H1 (cell line): ENCODE measurements at regions not wholly inside any gene's neighbourhood (a gene's known extent, or its start where the extent isn't known, plus 50 kb on each side); places are given as distances from the start of the nearest gene placed in this dataset.

Experiments
- CTCF ChIA-PET: fragments of 300-600 bp; sonication (Branson Sonifier 250); formaldehyde crosslinking; loops from one replicate; lab custom pipeline; 2021; ENCODE audit not compliant: partially characterized antibody; lab: Charles Lee
- POLR2A ChIA-PET: fragments of 300-600 bp; sonication (Branson Sonifier 250); formaldehyde crosslinking; loops from one replicate; lab custom pipeline; 2021; ENCODE audit warnings: inconsistent platforms; ENCODE audit not compliant: partially characterized antibody; lab: Charles Lee
- DNase-seq, 2 experiments: peaks; one replicate each; pipeline versions ENCODE4 v3.0.0 to v3.0.0-alpha.2; 2010 to 2022; ENCODE audit warnings: low spot score in 2 of 2, low read depth in 1 of 2, mixed read lengths in 1 of 2
- FAIRE-seq: peaks from 2 replicates; lab custom pipeline; 2011; peaks lifted over from hg19 to GRCh38; lab: Jason Lieb, UNC
- H2AFZ ChIP-seq: 2 replicates; pipeline ENCODE4 v1.8.1; 2012; ENCODE audit warnings: low read length, inconsistent platforms
- H2AK5ac ChIP-seq: 2 replicates; pipeline ENCODE4 v1.6.1; 2013; ENCODE audit warnings: low read depth, low read length
- H2BK120ac ChIP-seq: replicated peaks from 2 replicates; pipeline ENCODE3; 2013; ENCODE audit warnings: low read depth, low read length, inconsistent platforms
- H2BK12ac ChIP-seq: 2 replicates; pipeline ENCODE4 v1.6.1; 2013; ENCODE audit warnings: low read depth, low read length
- H2BK15ac ChIP-seq: 2 replicates; pipeline ENCODE4 v1.6.1; 2013; ENCODE audit warnings: low read length
- H2BK20ac ChIP-seq: 2 replicates; pipeline ENCODE4 v1.6.1; 2013; ENCODE audit warnings: low read length
- H2BK5ac ChIP-seq: 2 replicates; pipeline ENCODE4 v1.6.1; 2013; ENCODE audit warnings: low read depth, low read length
- H3K14ac ChIP-seq: 2 replicates; pipeline ENCODE4 v1.6.1; 2013; ENCODE audit warnings: inconsistent platforms; ENCODE audit not compliant: insufficient read length
- H3K18ac ChIP-seq: 2 replicates; pipeline ENCODE4 v1.6.1; 2013; ENCODE audit warnings: low read length; ENCODE audit errors: extremely low read depth
- H3K23ac ChIP-seq: 2 replicates; pipeline ENCODE4 v1.6.1; 2013; ENCODE audit warnings: inconsistent platforms; ENCODE audit not compliant: insufficient read length
- H3K23me2 ChIP-seq: 2 replicates; pipeline ENCODE4 v1.6.1; 2013; ENCODE audit warnings: low read depth, low read length
- H3K27ac ChIP-seq: 2 replicates; pipeline ENCODE4 v1.6.1; 2011; ENCODE audit warnings: low read depth, low read length, inconsistent platforms
- H3K27me3 ChIP-seq, 4 experiments: replicated peaks in 1 of 4; 1 replicate in 1 of 4; 2 replicates in 3 of 4; pipeline versions ENCODE4 v1.6.1 to v1.8.1; 2011 to 2013; ENCODE audit warnings: low read length in 3 of 4, mild to moderate bottlenecking in 3 of 4, inconsistent platforms in 2 of 4, mixed read lengths in 2 of 4, moderate library complexity in 1 of 4; ENCODE audit not compliant: control insufficient read depth in 3 of 4, insufficient read depth in 3 of 4; ENCODE audit errors: extremely low read depth in 1 of 4
- H3K36me3 ChIP-seq, 4 experiments: 2 replicates each; pipeline versions ENCODE4 v1.6.1 to v1.8.1; 2011 to 2013; ENCODE audit warnings: mild to moderate bottlenecking in 4 of 4, low read length in 3 of 4, moderate library complexity in 2 of 4, control low read depth in 1 of 4, inconsistent platforms in 1 of 4; ENCODE audit not compliant: insufficient read depth in 4 of 4, control insufficient read depth in 2 of 4
- H3K4ac ChIP-seq: replicated peaks from 2 replicates; pipeline ENCODE3; 2013; ENCODE audit warnings: low read length, low read depth, mixed read lengths, inconsistent platforms; ENCODE audit not compliant: insufficient read length
- H3K4me1 ChIP-seq, 4 experiments: replicated peaks in 1 of 4; 1 replicate in 1 of 4; 2 replicates in 3 of 4; pipeline versions ENCODE4 v1.6.1 to v1.8.1; 2011 to 2013; ENCODE audit warnings: low read length in 3 of 4, inconsistent platforms in 2 of 4, mixed read lengths in 1 of 4; ENCODE audit not compliant: insufficient read depth in 4 of 4, control insufficient read depth in 3 of 4
- H3K4me2 ChIP-seq, 2 experiments: 2 replicates each; pipeline versions ENCODE4 v1.6.1 to v1.8.1; 2011 to 2013; ENCODE audit warnings: low read depth in 2 of 2, low read length in 2 of 2, control low read depth in 1 of 2, inconsistent platforms in 1 of 2, mild to moderate bottlenecking in 1 of 2; ENCODE audit not compliant: insufficient read depth in 1 of 2
- H3K4me3 ChIP-seq, 4 experiments: fragments of 200-600, 300-600 bp in 1 of 4; sonication (generic), shearing (Covaris generic), sonication (Bioruptor Twin) in 1 of 4; 2 replicates each; pipeline versions ENCODE4 v1.5.1 to v1.8.1; 2011 to 2016; ENCODE audit warnings: low read length in 4 of 4, low read depth in 3 of 4, control low read depth in 2 of 4, inconsistent platforms in 2 of 4, mild to moderate bottlenecking in 2 of 4, mixed read lengths in 1 of 4, moderate library complexity in 1 of 4; ENCODE audit not compliant: insufficient read depth in 2 of 4; ENCODE audit errors: extremely low read depth in 1 of 4
- H3K56ac ChIP-seq: replicated peaks from 2 replicates; pipeline ENCODE3; 2013; ENCODE audit warnings: low read depth, mild to moderate bottlenecking, mixed read lengths, low read length, inconsistent platforms; ENCODE audit not compliant: insufficient read length
- H3K79me1 ChIP-seq: 2 replicates; pipeline ENCODE4 v1.6.1; 2013; ENCODE audit warnings: low read depth, low read length, control low read depth
- H3K79me2 ChIP-seq, 2 experiments: 2 replicates each; pipeline versions ENCODE4 v1.6.1 to v1.8.1; 2012 to 2013; ENCODE audit warnings: low read length in 2 of 2, mild to moderate bottlenecking in 2 of 2, inconsistent platforms in 1 of 2; ENCODE audit not compliant: insufficient read depth in 2 of 2, control insufficient read depth in 1 of 2
- H3K9ac ChIP-seq, 4 experiments: replicated peaks in 1 of 4; 1 replicate in 1 of 4; 2 replicates in 3 of 4; pipeline versions ENCODE4 v1.6.1 to v1.8.1; 2011 to 2013; ENCODE audit warnings: low read depth in 3 of 4, low read length in 3 of 4, control low read depth in 2 of 4, mild to moderate bottlenecking in 2 of 4, moderate library complexity in 2 of 4, inconsistent platforms in 1 of 4; ENCODE audit errors: extremely low read depth in 1 of 4
- H3K9me3 ChIP-seq, 2 experiments: 2 replicates each; pipeline versions ENCODE4 v1.6.1 to v1.8.1; 2012 to 2013; ENCODE audit warnings: mild to moderate bottlenecking in 2 of 2, moderate library complexity in 2 of 2, control low read depth in 1 of 2, inconsistent platforms in 1 of 2, low read depth in 1 of 2, low read length in 1 of 2, mixed read lengths in 1 of 2; ENCODE audit not compliant: insufficient read depth in 2 of 2
- H4K20me1 ChIP-seq, 2 experiments: replicated peaks in 1 of 2; 2 replicates each; pipeline versions ENCODE3 to v1.8.1; 2011 to 2013; ENCODE audit warnings: inconsistent platforms in 2 of 2, low read length in 2 of 2, mild to moderate bottlenecking in 1 of 2; ENCODE audit not compliant: insufficient read depth in 2 of 2, control insufficient read depth in 1 of 2
- H4K5ac ChIP-seq: 2 replicates; pipeline ENCODE4 v1.6.1; 2013; ENCODE audit warnings: low read length, low read depth, mixed read lengths, inconsistent platforms; ENCODE audit not compliant: insufficient read length
- H4K8ac ChIP-seq: 2 replicates; pipeline ENCODE4 v1.8.0; 2013; ENCODE audit warnings: mild to moderate bottlenecking, moderate library complexity, low read length, inconsistent platforms; ENCODE audit not compliant: insufficient read depth; ENCODE audit errors: extremely low read depth
- H4K91ac ChIP-seq: replicated peaks from 2 replicates; pipeline ENCODE3; 2013; ENCODE audit warnings: low read length, mixed read lengths, inconsistent platforms; ENCODE audit not compliant: insufficient read length
- FOSL1 ChIP-seq: IDR thresholded peaks from 2 replicates; pipeline ENCODE4 v1.6.1; 2011; ENCODE audit warnings: mild to moderate bottlenecking, low read depth, low read length, moderate library complexity; ENCODE audit not compliant: insufficient read depth
- MAFK ChIP-seq: IDR thresholded peaks from 2 replicates; pipeline ENCODE4 v1.6.1; 2012; ENCODE audit warnings: low read depth, mild to moderate bottlenecking, improper control_type of control experiment, low read length
- NRF1 ChIP-seq: IDR thresholded peaks from 2 replicates; pipeline ENCODE4 v1.6.1; 2011; ENCODE audit warnings: mild to moderate bottlenecking, low read depth, low read length, improper control_type of control experiment
- POLR2A ChIP-seq, 2 experiments: IDR thresholded peaks; 1 replicate in 1 of 2; 2 replicates in 1 of 2; pipeline ENCODE4 v1.6.1; 2011; ENCODE audit warnings: low read depth in 2 of 2, low read length in 2 of 2, mild to moderate bottlenecking in 2 of 2; ENCODE audit errors: control extremely low read depth in 1 of 2
- POLR2AphosphoS5 ChIP-seq: IDR thresholded peaks from 2 replicates; pipeline ENCODE4 v1.6.1; 2011; ENCODE audit warnings: low read depth, low read length
- POU5F1 ChIP-seq: IDR thresholded peaks from 2 replicates; pipeline ENCODE4 v1.6.1; 2011; ENCODE audit warnings: low read depth, mild to moderate bottlenecking, low read length, moderate library complexity
- RFX5 ChIP-seq: IDR thresholded peaks from 2 replicates; pipeline ENCODE4 v1.6.1; 2011; ENCODE audit warnings: low read depth, low read length, improper control_type of control experiment, borderline replicate concordance
- RNF2 ChIP-seq: fragments of 200-900, 300-1000 bp; sonication (generic); IDR thresholded peaks from 2 replicates; pipeline ENCODE4 v1.7.1; 2016; ENCODE audit warnings: borderline replicate concordance, low read depth, mild to moderate bottlenecking, antibody characterized with exemption, low read length; ENCODE audit not compliant: poor library complexity, severe bottlenecking; ENCODE audit errors: missing control alignments
- SIN3A ChIP-seq, 2 experiments: IDR thresholded peaks in 1 of 2; conservative IDR thresholded peaks in 1 of 2; 2 replicates each; pipeline ENCODE4 v1.6.1; 2011 to 2012; ENCODE audit warnings: low read length in 2 of 2, improper control_type of control experiment in 1 of 2, low read depth in 1 of 2, mild to moderate bottlenecking in 1 of 2
- SIRT6 ChIP-seq: IDR thresholded peaks from one replicate; pipeline ENCODE4 v1.7.1; 2012; ENCODE audit warnings: low read length, inconsistent platforms
- SRF ChIP-seq: IDR thresholded peaks from 2 replicates; pipeline ENCODE4 v1.6.1; 2011; ENCODE audit warnings: mild to moderate bottlenecking, low read depth, low read length, moderate library complexity
- SUZ12 ChIP-seq: fragments of 200-600 bp; sonication (generic); IDR thresholded peaks from 2 replicates; pipeline ENCODE4 v1.6.1; 2012; ENCODE audit warnings: mild to moderate bottlenecking, inconsistent platforms, low read length, moderate library complexity, mixed read lengths
- TBP ChIP-seq: IDR thresholded peaks from 2 replicates; pipeline ENCODE4 v1.6.1; 2011; ENCODE audit warnings: low read depth, low read length, improper control_type of control experiment
- TCF12 ChIP-seq: IDR thresholded peaks from 2 replicates; pipeline ENCODE4 v1.6.1; 2011; ENCODE audit warnings: low read depth, mild to moderate bottlenecking, low read length
- USF2 ChIP-seq: IDR thresholded peaks from 2 replicates; pipeline ENCODE4 v1.6.1; 2011; ENCODE audit warnings: low read length, improper control_type of control experiment
- WGBS, 2 experiments: shearing (Covaris generic) in 1 of 2; methylation state at CpG; one replicate each; pipeline versions ENCODE4 v1.1.6 to v1.1.7; 2013 to 2015; ENCODE audit warnings: low lambda C conversion rate in 2 of 2, mixed read lengths in 2 of 2, inconsistent platforms in 1 of 2, low coverage in 1 of 2, missing lambda C conversion rate in 1 of 2; ENCODE audit not compliant: insufficient replicate concordance in 2 of 2, insufficient coverage in 1 of 2, insufficient read length in 1 of 2; ENCODE audit errors: extremely low coverage in 1 of 2, missing lambda C conversion rate in 1 of 2; 5-methylcytosine and 5-hydroxymethylcytosine counted together

DNA sequence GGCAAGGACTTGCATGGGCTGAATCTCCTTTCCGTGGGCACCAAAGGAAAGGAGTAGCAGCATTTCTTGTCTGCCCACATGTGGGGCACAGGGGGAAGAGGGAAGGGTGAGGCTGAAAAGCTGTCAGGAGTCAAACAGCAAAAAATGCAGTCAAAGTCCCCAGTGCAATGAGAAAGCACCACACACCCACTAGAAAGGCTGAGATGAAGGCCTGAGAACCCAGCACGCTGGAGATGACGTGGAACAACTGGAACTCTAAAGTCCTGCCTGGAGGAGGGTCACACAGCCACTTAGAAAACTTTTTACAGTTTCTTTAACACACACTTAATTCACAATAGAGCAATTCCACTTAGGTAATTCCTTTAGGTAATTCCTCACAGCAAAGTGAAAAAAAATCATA lies 94.6 kb upstream of the IGFBPL1 start:
- H3K79me2 ChIP-seq = no peaks in the 10 kb centered on the region
- H2BK15ac ChIP-seq = 0 out of 2 replicates have a peak overlapping the region, but pooled peaks have one; percentile 61
- H3K9ac ChIP-seq = no peak overlapping the region
- no peak overlapping the region for H4K91ac ChIP-seq
- H2AK5ac ChIP-seq = no peak overlapping the region
- H3K27ac ChIP-seq = no peak overlapping the region
- no peak overlapping the region for H4K5ac ChIP-seq
- ChIA-PET CTCF (no interaction called here), POLR2A (no interaction called here)
- no peaks in the 10 kb centered on the region for H3K27me3 ChIP-seq
- H2BK20ac ChIP-seq = no peak overlapping the region
- no peak overlapping the region for H3K4me2 ChIP-seq
- H4K8ac ChIP-seq = no peak overlapping the region
- H3K4ac ChIP-seq = no peak overlapping the region
- H3K4me1 ChIP-seq = no peaks in the 10 kb centered on the region; a peak in 1 of 7 replicates
- FAIRE-seq (no peak), DNase-seq (no peak)
- whole genome bisulfite sequencing, 2 experiments = 97% methylated on average over 3 of the region's 3 CpGs; no CpG with 5 or more reads in 1 of the 2 experiments
- H2AFZ ChIP-seq = no peak overlapping the region
- no peak overlapping the region for H2BK120ac ChIP-seq
- H4K20me1 ChIP-seq = no peaks in the 10 kb centered on the region
- no peak overlapping the region for H3K18ac ChIP-seq
- H3K79me1 ChIP-seq = no peaks in the 10 kb centered on the region
- no peak overlapping the region for H2BK5ac ChIP-seq
- H3K14ac ChIP-seq = no peak overlapping the region
- no peak overlapping the region for H2BK12ac ChIP-seq
- no peaks in the 10 kb centered on the region for H3K9me3 ChIP-seq
- H3K4me3 ChIP-seq = no peak overlapping the region
- H3K56ac ChIP-seq = no peak overlapping the region
- no peaks in the 10 kb centered on the region for H3K23me2 ChIP-seq
- no peak overlapping the region for H3K23ac ChIP-seq
- no peaks in the 10 kb centered on the region for H3K36me3 ChIP-seq
- TF ChIP-seq TBP (no peak), USF2 (no peak), SIN3A (conservative IDR thresholded peaks at IDR 0.05 in 1 of 2, IDR thresholded peaks at IDR 0.05 in 1 of 2; ENCODE audit: low read depth in 1 of 2, low read length in 2 of 2) (no peak), POLR2A (IDR thresholded peaks at IDR 0.05; ENCODE audit: control extremely low read depth in 1 of 2, low read depth in 2 of 2, low read length in 2 of 2) (no peak), TCF12 (no peak), MAFK (no peak), POU5F1 (no peak), SRF (no peak), FOSL1 (no peak), RFX5 (no peak), RNF2 (no peak), SUZ12 (no peak), SIRT6 (no peak), POLR2AphosphoS5 (no peak), NRF1 (no peak)
